ENCODE measurements at regions not wholly inside any gene's neighbourhood (a gene's known extent, or its start where the extent isn't known, plus 50 kb on each side); places are given as distances from the start of the nearest gene placed in this dataset.

GRCh38 chr4:125072269-125072668, 242.5 kb upstream of the FAT4 start:
- TF ChIP-seq CTCF (IDR thresholded peaks at IDR 0.05; ENCODE audit: low read depth, low read length) (no peak), EZH2phosphoT487 (IDR thresholded peaks at IDR 0.05; ENCODE audit: low read depth) (no peak)

All from OCI-LY3 (cell line).